HG02678 (cell line): ENCODE measurements at regions not wholly inside any gene's neighbourhood (a gene's known extent, or its start where the extent isn't known, plus 50 kb on each side); places are given as distances from the start of the nearest gene placed in this dataset.
"Not testable (repeated sequence)": the region's sequence is repeated elsewhere in the genome, so short reads cannot be mapped to it uniquely, and the experiment has no call there.

Source experiments
- ATAC-seq: cut with Tn5 transposase; IDR thresholded peaks from one replicate; pipeline ENCODE4 v1.9.1; 2021; ENCODE audit warnings: mild to moderate bottlenecking, moderate library complexity; ENCODE audit not compliant: unreplicated experiment

GRCh38 chr15:47013446-47013845, 703.9 kb upstream of the SEMA6D start:
- no peak for ATAC-seq

GRCh38 chr15:47027322-47027946, 689.9 kb upstream of the SEMA6D start:
- ATAC-seq = no peak

- ATAC-seq = no peak
Observed at GRCh38 chr15:47035475-47036406, 681.6 kb upstream of the SEMA6D start.

- no peak for ATAC-seq
Observed at GRCh38 chr15:47037003-47037402, 680.3 kb upstream of the SEMA6D start.

- no peak for ATAC-seq
Observed at GRCh38 chr15:47039225-47039624, 678.1 kb upstream of the SEMA6D start.

- ATAC-seq = no peak
Observed at GRCh38 chr15:47041301-47041700, 676.0 kb upstream of the SEMA6D start.

- ATAC-seq = not testable (repeated sequence)
Observed at GRCh38 chr15:47047981-47048380, 669.3 kb upstream of the SEMA6D start.

- no peak for ATAC-seq
Observed at GRCh38 chr15:47066392-47066791, 650.9 kb upstream of the SEMA6D start.

- not testable (repeated sequence) for ATAC-seq
Observed at GRCh38 chr15:47077846-47078245, 639.5 kb upstream of the SEMA6D start.

GRCh38 chr15:47095833-47096232, 621.5 kb upstream of the SEMA6D start:
- ATAC-seq = no peak

- not testable (repeated sequence) for ATAC-seq
Observed at GRCh38 chr15:47098526-47098925, 618.8 kb upstream of the SEMA6D start.

- not testable (repeated sequence) for ATAC-seq
Observed at GRCh38 chr15:47099801-47100200, 617.5 kb upstream of the SEMA6D start.

- not testable (repeated sequence) for ATAC-seq
Observed at GRCh38 chr15:47108800-47109199, 608.5 kb upstream of the SEMA6D start.

GRCh38 chr15:47116698-47117097, 600.6 kb upstream of the SEMA6D start:
- ATAC-seq = no peak

GRCh38 chr15:47119349-47119748, 598.0 kb upstream of the SEMA6D start:
- ATAC-seq = no peak

- no peak for ATAC-seq
Observed at GRCh38 chr15:47124430-47125102, 592.7 kb upstream of the SEMA6D start.

GRCh38 chr15:47129033-47129432, 588.3 kb upstream of the SEMA6D start:
- no peak for ATAC-seq

- ATAC-seq = not testable (repeated sequence)
Observed at GRCh38 chr15:47131450-47131849, 585.9 kb upstream of the SEMA6D start.

- ATAC-seq = no peak
Observed at GRCh38 chr15:47135267-47135666, 582.0 kb upstream of the SEMA6D start.

GRCh38 chr15:47136236-47136635, 581.1 kb upstream of the SEMA6D start:
- no peak for ATAC-seq

- ATAC-seq = no peak
Observed at GRCh38 chr15:47139965-47140364, 577.3 kb upstream of the SEMA6D start.

- no peak for ATAC-seq
Observed at GRCh38 chr15:47157827-47158226, 559.5 kb upstream of the SEMA6D start.
